Pons (tissue), 1 donor: ENCODE measurements at regions not wholly inside any gene's neighbourhood (a gene's known extent, or its start where the extent isn't known, plus 50 kb on each side); places are given as distances from the start of the nearest gene placed in this dataset.

Experiments used
- DNase-seq: peaks from one replicate; pipeline ENCODE4 v3.0.0-alpha.2; 2016; ENCODE audit warnings: low spot score

- no peak for DNase-seq
Observed at GRCh38 chr9:82216435-82216834, 227.9 kb downstream of the SPATA31D1 start.

GRCh38 chr9:82223442-82223841, 234.9 kb downstream of the SPATA31D1 start:
- DNase-seq = no peak

GRCh38 chr9:82231411-82231810, 242.8 kb downstream of the SPATA31D1 start:
- DNase-seq = no peak

GRCh38 chr9:82234160-82234943, 245.8 kb downstream of the SPATA31D1 start:
- no peak for DNase-seq

GRCh38 chr9:82242285-82242963, 253.9 kb downstream of the SPATA31D1 start:
- DNase-seq = no peak

GRCh38 chr9:82247318-82247717, 258.7 kb downstream of the SPATA31D1 start:
- no peak for DNase-seq

- no peak for DNase-seq
Observed at GRCh38 chr9:82252116-82252515, 263.5 kb downstream of the SPATA31D1 start.

GRCh38 chr9:82254646-82255367, 266.2 kb downstream of the SPATA31D1 start:
- no peak for DNase-seq

- DNase-seq = no peak
Observed at GRCh38 chr9:82255481-82256176, 267.1 kb downstream of the SPATA31D1 start.

- no peak for DNase-seq
Observed at GRCh38 chr9:82260691-82261090, 272.1 kb downstream of the SPATA31D1 start.

- no peak for DNase-seq
Observed at GRCh38 chr9:82263619-82264018, 275.0 kb downstream of the SPATA31D1 start.

GRCh38 chr9:82271106-82271561, 282.6 kb downstream of the SPATA31D1 start:
- DNase-seq = no peak

- DNase-seq = no peak
Observed at GRCh38 chr9:82273121-82273520, 284.5 kb downstream of the SPATA31D1 start.

- DNase-seq = no peak
Observed at GRCh38 chr9:82275258-82275927, 286.8 kb downstream of the SPATA31D1 start.

- no peak for DNase-seq
Observed at GRCh38 chr9:82281066-82281465, 292.5 kb downstream of the SPATA31D1 start.

- DNase-seq = no peak
Observed at GRCh38 chr9:82284758-82285157, 296.2 kb downstream of the SPATA31D1 start.

GRCh38 chr9:82295181-82295580, 306.6 kb downstream of the SPATA31D1 start:
- no peak for DNase-seq

- DNase-seq = no peak
Observed at GRCh38 chr9:82299870-82300269, 311.3 kb downstream of the SPATA31D1 start.

GRCh38 chr9:82302968-82303655, 314.5 kb downstream of the SPATA31D1 start:
- DNase-seq = no peak

- DNase-seq = no peak
Observed at GRCh38 chr9:82308836-82309235, 320.3 kb downstream of the SPATA31D1 start.

- DNase-seq = no peak
Observed at GRCh38 chr9:82313697-82314096, 325.1 kb downstream of the SPATA31D1 start.
